GM21423 (cell line): ENCODE measurements at regions not wholly inside any gene's neighbourhood (a gene's known extent, or its start where the extent isn't known, plus 50 kb on each side); places are given as distances from the start of the nearest gene placed in this dataset.

ENCODE experiments used
- ATAC-seq: cut with Tn5 transposase; IDR thresholded peaks from one replicate; pipeline ENCODE4 v1.9.1; 2021; ENCODE audit warnings: mild to moderate bottlenecking, moderate library complexity; ENCODE audit not compliant: unreplicated experiment

DNA sequence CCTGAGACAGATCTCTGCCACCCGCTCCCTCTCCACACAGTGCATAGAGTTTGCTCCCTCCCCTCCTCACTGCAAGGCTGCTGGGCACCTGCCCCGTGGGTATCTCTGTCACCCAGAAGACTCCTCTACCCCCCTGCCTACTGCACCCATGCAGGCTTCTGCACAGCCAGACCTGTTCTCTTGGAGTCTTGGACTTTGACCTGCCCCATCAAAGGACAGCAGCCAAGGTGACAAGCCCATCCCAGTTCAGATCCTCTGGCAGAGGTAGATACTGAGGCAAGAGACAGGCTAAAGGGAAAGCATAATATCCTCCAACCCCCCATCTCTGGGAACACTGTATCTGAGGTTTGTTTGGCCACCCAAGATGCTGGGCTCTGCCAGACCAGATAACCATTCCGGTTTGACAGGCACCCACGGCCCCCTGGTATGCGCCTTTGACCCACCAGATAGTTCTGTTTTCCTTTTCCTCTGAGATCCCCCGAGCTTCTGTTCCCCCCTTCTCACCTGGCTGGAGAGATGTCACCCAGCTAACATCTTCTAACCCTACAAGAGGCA, 239.6 kb downstream of the SOX9 start:
- no peak for ATAC-seq

DNA sequence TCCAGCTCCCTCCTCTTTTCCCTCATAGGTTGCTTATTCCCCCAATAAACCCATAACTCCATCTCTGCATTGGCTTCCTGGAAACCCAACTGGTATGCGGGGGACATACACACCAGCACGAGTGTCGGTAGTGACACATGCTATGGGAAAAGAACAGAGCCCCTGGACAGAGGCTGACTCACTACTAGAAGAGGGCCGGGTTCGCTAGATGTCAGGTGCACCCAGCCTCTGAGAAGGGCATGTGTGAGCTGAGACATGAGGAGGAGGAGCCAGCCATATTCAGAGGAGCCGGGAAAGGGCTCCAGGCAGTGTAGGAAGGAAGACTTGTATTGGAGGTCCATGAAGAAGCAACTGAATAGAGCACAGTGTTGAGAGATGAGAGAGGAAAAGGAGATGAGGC, 241.1 kb downstream of the SOX9 start:
- no peak for ATAC-seq

DNA sequence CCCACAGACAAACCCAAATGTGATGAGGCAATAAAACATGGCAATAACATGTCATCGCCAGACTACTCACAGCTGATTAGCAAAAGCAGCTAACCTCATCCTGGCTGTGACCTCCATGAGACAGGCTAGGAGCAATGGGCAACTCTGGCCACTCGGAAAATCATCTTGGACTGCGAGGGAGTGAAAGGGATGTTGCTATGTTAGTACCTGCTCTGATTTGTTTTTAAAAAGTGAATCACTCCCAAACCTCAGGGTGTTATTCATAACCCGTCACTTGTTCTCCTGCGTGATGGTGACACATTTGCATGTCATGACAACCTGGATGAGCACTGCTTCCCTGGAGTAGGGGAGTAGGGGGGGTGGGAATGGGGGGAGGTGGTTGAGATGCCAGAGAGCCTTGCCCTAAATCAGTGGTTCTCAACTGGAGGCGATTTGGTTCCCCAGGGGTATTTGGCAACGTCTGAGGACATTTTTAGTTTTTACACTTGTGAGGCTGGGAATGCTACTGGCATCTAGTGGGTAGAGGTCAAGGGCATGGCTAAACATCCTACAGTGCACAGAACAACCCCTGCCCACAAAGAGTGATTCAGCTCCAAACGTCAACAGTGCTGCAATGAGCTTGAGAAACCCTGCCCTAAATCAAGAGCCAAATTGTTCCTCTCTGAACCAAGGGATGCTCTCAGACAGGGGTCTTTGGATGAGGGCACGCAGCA, 241.7 kb downstream of the SOX9 start:
- no peak for ATAC-seq

DNA sequence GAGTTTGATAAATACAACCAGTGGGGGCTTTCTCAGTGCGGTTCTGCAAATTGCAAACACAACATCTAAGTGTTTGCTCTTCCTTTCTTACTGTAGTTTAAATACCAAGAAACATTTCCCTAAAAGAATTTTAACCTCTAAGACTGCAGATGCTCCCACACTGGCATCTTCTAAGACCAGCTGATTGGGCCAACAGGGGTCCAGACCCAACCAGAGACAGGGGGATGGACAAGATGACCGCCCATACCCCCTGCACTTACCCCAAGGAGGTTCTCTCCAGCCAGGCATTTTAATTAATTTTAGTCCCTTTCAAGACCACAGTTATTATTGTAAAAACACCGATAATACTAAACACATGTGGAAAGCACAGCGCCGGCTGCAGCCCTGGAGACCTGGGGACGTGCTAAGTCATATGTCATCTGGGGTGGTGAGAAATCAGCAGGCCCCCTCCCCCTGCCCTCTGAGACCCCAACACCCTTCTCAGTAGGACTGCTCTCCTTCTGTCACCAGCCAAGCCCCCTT, 242.3 kb downstream of the SOX9 start:
- no peak for ATAC-seq

DNA sequence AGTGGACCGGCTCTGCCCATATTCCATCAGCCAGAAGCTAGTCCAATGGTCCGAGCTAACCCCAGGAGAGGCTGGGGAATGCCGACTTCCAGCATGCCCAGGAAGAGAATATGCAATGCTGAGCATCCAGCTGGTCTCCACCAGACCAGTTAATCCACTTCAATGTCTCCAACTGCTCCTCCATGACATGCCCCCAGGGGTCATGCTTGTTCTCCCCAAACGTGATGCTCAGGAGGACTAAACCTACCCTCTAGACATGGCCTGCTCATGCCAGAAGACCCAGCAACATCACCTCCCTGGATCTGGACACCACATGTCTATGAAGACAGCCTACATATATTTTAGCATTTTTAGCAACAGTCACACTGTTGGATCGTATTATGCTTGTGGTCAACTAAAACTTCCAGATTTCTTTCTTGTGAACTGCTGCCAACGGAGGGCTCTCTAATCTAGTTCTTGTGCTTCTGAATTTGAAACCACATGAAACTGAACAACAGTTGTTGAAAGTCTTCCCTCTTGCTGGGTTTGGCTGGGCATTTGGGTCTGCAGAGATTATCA, 245.1 kb downstream of the SOX9 start:
- ATAC-seq, result no peak

DNA sequence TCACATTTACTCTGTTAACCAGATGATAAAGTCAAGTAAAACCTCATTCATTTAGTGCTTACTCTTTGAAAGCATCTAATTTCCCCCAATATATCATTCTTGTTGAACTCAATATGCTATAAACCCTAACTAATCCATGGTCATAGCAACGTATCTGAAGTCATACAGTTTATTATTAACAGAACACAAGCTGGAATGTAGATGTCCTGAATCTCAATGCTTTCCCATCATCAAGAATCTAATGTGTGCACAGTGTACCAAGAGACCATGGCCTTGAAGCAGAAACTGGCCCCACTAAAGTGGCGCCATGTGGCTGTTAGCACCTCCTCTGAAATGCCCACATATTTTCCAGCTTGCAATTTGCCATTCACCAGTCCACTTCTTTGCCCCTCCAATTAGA, 245.8 kb downstream of the SOX9 start:
- no peak for ATAC-seq

DNA sequence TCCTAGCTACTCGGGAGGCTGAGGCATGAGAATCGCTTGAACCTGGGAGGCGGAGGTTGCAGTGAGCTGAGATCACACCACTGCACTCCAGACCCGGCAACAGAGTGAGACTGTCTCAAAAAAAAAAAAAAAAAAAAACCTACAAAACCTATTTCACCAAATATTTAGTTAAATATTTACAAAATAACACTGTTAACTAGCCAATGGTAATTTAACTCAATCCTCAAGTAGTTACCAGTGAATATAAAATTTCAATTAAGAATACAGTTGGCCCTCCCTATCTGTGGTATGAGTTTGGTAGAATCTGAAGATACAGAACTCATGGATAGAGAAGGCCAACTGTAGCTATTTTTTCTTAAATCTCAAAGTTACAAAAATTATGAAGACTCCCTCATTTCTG, 247.4 kb downstream of the SOX9 start:
- ATAC-seq, result no peak

DNA sequence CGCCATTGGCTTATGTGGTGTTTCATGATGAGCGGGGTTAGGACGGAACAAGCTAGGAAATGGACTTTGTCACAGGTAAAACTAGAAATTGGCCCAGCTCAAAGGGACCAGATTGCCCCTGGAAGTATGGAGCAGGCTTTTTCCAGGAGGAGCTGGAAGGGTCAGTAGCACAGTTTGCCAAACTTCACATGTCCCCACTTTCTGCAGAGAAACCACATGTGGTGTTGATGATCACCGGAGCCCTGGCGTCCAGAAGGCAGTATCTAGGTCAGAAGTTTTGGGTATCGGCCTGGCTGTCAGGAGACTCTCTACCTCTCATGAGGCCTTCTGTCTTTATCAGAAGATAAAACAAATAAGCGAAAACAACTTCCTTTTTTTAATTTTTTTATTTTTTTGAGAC, 248.5 kb downstream of the SOX9 start:
- no peak for ATAC-seq

DNA sequence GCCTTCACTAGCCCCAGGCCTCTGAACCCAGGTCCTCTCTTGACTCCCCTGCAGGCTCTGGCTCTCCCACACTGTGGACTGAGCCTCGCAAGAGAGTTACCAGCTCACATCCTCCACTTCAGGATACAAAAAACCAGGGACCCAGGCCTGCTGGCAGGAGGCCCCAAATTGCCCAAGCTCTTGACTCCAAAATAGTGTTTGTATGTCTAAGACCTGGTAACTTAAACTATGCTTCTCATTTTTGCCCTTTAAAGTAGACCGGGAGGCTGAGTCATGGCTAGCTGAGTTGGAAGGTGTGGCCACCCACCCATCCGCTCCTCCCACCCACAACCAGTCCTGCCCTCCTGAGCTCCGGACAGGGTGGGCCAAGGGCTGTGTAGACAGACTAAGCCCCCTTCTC, 250.0 kb downstream of the SOX9 start:
- no peak for ATAC-seq

DNA sequence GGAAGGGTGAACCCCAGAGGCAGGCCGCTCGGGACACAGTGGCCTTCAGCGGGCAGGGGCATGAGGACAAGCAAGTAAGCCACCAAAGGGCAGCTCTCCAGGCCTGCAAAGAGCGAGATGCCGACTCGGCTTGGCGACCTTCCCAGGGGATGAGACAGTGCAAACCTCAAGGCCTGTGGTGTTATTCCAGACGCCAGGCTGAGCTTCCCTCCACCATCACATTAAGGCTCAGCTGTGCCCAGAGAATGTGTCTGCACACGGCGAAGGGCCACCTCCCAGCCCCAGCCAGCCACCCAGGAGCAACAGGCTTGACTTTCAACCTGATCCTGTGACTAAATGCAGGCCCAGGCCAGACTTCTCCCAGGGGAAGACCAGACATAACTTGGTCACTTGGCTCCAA, 251.4 kb downstream of the SOX9 start:
- no peak for ATAC-seq

DNA sequence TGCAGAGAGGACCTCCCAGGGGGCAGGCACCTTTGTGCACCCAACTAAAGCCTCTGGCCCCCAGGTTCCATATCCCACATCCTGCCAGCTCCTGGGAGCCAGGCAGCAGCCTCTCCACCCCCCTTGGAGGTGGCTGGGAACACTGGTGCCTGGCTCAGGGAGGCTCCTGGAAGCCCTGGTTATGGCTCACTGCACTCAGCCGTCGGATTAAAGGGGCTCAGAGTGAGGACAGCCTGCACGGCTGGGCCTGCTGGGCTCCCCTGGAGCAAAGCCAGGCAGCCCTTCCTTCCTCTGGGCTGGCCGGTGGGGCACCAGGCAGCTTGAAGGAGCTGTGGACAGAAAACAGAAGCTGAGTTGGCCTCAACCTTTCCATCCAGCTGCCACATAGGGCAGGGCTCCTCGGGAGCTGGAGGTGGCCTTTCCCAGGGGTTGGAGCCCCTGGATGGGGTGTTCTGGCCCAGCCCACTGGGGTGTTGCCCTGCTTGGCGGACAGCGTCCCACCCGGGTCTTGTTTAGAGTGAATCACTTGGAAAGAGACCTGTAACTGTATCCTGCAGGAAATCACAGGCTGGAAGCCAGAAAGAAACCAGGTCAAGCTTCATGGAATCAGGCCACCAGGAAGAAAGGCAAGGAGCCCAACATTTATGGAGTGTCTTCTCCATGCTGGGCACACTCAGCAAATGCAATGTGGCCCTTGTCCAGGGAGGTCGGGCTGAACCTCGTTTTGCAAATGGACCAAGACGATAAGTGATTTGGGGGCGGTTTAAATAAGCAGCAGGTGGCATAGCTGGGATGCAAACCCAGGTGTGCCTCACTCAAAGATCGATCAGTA, 253.3 kb downstream of the SOX9 start:
- ATAC-seq, result no peak

DNA sequence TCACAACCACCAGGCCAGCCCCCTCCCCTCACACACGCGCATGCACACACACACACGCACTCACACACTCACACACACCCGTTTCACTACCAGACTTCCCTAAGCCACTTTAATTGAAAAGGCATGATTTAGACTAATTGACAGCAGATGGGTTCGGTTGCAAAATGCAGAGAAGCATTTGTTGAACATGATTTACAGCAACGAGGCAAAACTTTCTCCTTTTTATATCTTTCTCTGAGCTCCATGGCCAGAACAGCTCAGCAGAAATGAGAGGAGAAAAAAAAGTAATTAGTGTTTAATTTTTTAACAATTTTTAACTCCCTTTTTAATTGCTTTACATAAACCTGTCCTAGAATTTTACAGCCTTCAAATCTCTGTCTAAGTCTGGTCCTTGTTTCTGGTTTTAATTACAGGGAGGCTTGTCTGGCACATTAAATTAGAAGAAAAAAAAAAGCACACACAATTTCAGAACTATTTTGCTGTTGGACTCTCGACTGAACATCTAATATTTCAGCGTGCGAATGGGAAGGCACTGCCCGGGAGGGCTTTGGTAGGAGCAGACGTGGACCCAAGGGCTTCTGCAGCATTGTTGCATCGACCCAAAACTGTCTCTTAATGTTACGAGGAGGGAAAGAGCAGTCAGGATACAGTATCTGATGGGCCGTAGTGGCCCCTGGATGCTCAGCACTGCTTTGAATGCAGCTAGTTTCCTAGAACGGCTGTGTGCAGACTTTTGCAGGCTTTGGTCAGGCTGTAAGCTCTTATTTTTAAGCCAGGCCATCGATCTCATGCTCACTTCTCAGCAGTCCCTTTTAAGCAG, 255.9 kb downstream of the SOX9 start:
- no peak for ATAC-seq

DNA sequence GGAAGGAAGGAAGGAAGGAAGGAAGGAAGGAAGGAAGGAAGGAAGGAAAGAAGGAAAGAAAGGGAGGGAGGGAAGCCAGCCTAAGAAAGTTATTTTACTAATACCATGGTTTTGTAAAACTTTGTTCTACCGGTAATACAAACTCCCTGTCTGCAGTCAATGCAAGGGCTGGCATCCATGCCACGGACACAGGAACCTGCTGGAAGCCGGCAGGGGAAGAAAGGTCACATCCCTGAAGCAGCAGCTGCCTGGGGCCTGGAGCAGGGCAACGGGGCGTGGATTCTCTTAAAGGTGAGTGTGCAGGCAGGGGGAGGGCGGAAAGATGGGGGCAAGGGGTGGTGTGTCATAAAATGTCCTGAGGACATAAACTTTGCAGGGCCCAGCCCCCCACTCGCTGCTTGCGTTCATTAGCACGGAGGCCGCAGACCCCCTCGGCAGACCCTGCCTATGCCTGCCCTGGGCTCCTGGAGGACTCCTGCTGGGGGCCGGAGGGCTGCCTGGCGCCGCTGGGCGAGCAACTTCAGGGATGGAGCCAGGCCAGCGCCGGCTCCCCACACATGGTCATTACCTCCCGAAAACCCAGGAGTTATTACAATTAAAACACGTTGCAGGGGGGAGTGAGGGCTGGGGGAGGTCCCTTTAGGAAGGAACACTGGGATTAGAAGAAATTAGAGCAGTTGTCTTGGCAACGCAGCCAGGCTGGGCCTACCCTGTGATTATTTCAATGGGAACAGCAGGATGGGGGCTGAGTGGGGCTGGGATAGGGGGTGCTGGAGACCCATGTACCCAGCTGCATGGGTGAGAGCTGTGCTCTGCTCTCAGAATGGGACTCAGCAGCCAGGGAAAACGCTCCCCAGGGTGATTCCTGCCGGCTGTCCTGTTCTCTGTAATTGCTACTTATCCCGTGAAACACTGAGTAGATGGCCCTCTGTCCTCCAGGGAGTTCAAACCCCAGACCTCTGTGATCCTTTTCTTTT, 257.9 kb downstream of the SOX9 start:
- no peak for ATAC-seq

DNA sequence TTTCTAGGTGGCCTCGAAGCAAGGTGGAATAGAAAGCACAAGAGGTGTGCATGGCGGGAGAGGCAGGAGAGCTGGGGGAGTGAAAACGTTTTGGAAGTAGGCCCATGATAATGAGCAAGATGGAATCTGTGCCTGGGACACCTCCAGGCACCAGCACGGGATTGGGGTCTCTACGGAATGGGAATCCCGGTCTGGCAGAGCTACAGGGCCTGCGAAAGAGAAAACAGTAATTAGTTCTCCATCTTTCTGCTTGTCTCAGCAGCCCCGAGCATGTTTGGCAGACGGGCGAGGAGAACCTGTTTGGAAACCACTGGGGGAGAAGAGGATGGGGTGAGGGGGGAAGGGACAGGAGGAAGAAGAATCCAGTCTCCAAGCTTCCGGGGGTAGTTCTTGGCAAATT, 258.7 kb downstream of the SOX9 start:
- ATAC-seq, result no peak

DNA sequence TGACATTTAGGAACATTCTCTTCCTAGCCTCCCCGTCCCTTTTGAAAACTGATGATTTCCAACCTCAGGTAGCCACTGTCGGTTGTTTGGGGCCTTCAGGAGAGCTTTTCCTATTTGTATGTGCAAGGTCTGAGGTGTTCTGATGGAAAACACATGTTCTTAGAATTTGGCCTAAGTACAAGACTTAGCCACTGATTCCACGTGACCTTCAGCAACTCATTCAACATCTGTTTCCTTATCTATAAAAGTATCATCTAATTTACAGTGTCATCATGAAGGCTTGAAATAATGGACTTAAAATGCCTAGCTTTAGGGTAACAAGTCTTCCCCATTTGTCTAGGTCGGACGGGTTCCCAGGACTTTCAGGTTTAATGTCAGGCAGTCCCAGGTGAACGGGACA, 259.3 kb downstream of the SOX9 start:
- no peak for ATAC-seq

DNA sequence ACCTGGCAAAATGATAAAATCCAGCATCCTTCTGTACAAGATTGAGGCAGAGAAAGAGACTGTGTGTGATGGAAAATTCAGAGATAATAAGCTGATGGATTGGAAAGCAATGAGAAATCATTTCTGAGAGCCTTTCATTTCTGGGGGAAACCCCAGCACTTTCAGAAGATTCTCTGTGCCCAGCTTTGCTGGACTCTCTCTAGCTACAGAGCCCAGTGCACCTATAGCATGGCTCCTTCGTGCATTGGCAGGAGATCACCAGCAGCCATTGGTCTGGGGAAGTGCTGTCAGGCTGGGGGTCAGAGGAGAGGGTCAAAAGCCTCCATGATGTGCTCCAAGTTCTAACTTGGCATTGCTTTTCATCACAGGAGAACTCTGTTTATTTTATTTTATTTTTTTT, 259.9 kb downstream of the SOX9 start:
- no peak for ATAC-seq

DNA sequence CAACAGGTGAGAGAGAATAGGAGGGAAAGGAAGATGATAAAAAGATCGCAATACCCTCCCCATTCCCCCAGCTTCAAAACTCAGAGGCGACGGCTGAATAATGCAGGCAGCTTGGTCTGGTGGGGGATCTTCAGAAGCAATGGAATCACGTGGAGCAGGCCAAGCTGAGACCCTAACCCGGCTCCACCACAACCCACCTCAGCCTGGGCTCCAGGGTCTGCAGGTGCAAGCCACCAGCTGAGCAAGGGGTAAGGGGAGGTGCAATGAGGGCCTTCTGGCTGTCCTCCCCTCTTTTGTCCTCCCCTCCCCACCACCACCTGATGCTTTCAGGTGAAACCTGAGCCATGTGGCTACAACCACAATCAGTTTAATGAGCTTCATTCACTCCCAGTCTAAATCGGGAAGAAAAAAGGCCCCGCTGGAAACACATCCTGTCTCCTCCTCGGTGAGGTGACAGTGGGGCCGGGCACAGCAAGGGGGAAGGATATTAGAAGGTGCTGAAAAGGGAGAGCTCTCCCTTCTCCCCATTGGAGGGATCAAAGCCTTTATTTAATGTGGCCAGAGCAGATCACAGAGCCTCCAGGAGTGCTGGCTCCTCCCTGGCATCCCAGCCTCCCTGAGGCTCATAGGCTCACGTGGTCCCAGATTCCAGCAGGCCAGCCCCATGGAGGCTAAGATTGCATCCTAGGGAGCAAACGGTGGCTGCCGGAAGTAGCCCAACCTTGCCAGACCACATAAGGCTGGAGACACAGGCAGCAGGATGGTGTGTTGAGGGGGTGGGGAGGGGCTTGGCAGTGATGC, 261.0 kb downstream of the SOX9 start:
- ATAC-seq, result no peak

DNA sequence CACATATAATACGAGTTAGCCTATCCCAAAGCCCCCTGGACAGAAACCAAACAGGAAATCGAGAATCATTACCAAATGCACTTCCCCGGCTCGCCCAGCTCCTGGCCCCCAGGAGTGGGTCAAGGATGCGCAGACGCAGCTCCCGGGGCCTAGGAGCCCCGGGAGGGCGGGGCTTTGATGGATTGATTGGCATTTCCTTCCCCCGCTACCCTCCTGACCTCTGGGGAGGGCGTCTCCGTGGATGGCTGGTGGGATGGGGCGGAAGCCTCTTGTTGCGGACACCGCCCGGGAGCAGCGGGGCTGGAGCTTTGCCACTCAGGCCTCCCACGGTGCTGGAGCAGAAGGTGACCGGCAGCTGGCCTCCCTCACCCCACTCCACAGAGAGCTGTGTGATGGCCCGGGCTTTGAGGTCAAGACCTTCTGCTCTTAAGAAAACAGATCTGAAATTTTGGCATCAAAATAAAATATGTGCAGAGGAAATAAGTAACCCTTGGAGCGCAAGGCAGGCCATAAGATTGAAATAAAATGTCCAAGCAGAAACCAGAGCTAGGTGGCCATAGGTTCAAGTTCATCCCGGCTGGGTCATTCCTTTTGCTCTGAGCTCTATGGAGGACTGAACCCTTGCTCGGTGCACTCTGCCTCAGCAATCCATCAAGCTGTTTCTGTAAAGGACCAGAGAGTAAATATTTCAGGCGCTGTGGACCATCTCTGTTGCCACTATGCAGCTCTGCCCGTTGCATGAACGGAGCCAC, 262.3 kb downstream of the SOX9 start:
- ATAC-seq, result no peak
